ENCODE measurements at regions not wholly inside any gene's neighbourhood (a gene's known extent, or its start where the extent isn't known, plus 50 kb on each side); places are given as distances from the start of the nearest gene placed in this dataset.

DNA sequence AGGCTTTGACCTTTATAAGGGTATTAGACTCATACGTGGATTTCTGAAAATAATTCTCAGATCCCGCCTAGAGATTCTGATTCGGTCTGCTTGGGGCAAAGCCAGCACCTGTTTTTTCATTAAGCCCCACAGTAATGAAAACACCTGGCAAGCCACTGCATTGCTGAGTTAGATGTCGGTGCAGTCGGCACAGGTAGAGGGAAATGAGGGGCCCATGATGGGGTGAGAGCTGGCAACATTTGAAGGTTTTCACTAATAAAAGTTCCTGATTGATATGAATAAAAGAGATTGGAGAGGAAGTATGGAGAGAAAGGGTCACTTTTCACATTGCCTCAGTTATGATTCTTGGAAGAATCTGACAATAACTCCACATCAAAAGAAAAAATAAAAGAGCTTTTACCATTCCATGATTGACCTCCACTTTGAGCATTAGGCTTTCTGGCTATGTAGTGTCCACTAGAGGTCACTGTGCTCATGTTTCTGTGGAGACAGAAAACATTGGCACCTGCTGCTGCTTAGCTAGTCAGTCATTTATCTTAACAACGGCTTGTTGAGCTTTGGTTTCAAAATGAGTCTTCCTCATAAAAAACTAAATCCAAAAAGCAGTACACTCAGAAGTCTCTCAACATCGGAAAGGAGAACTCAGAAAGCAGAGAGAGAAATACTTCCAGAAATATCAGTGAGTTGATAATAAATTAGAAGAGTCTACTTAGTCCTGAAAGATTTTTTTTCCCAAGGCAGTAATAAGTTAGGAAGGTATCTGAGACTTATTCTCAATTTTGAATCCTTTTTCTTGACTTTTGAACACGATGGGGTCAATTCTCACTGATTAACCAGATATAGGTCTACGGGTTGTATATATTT lies 53.3 kb upstream of the KLHL31 start:
- Histone ChIP-seq H3K23me2 (ENCODE audit: low read depth, low read length) (no peaks in the 10 kb centered on the region), H3K18ac (ENCODE audit: extremely low read depth, low read length) (no peak overlapping the region), H3K9me3 (ENCODE audit: insufficient read depth in 2 of 2, low read depth in 1 of 2, low read length in 1 of 2) (no peaks in the 10 kb centered on the region), H2BK12ac (ENCODE audit: low read depth, low read length) (no peak overlapping the region), H3K36me3 (ENCODE audit: control insufficient read depth in 2 of 4, insufficient read depth in 4 of 4, low read length in 3 of 4) (no peaks in the 10 kb centered on the region), H3K27me3 (replicated peaks in 1 of 4; ENCODE audit: control insufficient read depth in 3 of 4, extremely low read depth in 1 of 4, insufficient read depth in 3 of 4, low read length in 3 of 4) (no peaks in the 10 kb centered on the region), H2BK120ac (replicated peaks; ENCODE audit: low read depth, low read length) (no peak overlapping the region), H3K27ac (ENCODE audit: low read depth, low read length) (no peak overlapping the region), H3K9ac (replicated peaks in 1 of 4; ENCODE audit: extremely low read depth in 1 of 4, low read depth in 3 of 4, low read length in 3 of 4) (no peak overlapping the region), H4K5ac (ENCODE audit: insufficient read length, low read depth, low read length) (no peak overlapping the region), H2BK5ac (ENCODE audit: low read depth, low read length) (no peak overlapping the region), H4K8ac (ENCODE audit: extremely low read depth, insufficient read depth, low read length) (no peak overlapping the region), H3K14ac (ENCODE audit: insufficient read length) (no peak overlapping the region), H3K56ac (replicated peaks; ENCODE audit: insufficient read length, low read depth, low read length) (no peak overlapping the region), H3K4me3 (ENCODE audit: extremely low read depth in 1 of 4, insufficient read depth in 2 of 4, low read depth in 3 of 4, low read length in 4 of 4) (no peak overlapping the region), H2AFZ (ENCODE audit: low read length) (no peak overlapping the region), H2BK15ac (ENCODE audit: low read length) (no peak overlapping the region), H3K4ac (replicated peaks; ENCODE audit: insufficient read length, low read depth, low read length) (no peak overlapping the region), H3K4me1 (replicated peaks in 1 of 4; ENCODE audit: control insufficient read depth in 3 of 4, insufficient read depth in 4 of 4, low read length in 3 of 4) (no peaks in the 10 kb centered on the region), H3K79me2 (ENCODE audit: control insufficient read depth in 1 of 2, insufficient read depth in 2 of 2, low read length in 2 of 2) (no peaks in the 10 kb centered on the region), H2AK5ac (ENCODE audit: low read depth, low read length) (no peak overlapping the region), H3K4me2 (ENCODE audit: insufficient read depth in 1 of 2, low read depth in 2 of 2, low read length in 2 of 2) (no peak overlapping the region), H3K23ac (ENCODE audit: insufficient read length) (no peak overlapping the region), H4K20me1 (replicated peaks in 1 of 2; ENCODE audit: control insufficient read depth in 1 of 2, insufficient read depth in 2 of 2, low read length in 2 of 2) (no peaks in the 10 kb centered on the region), H4K91ac (replicated peaks; ENCODE audit: insufficient read length, low read length) (no peak overlapping the region), H2BK20ac (ENCODE audit: low read length) (no peak overlapping the region), H3K79me1 (ENCODE audit: low read depth, low read length) (no peaks in the 10 kb centered on the region)
- ChIA-PET POLR2A (ENCODE audit: partially characterized antibody) (interaction anchor here (1.0 kb wide), 1 partner anchor 174 kb away, joined by 3 read pairs; the partner anchor contains the start of gene GCLC), CTCF (ENCODE audit: partially characterized antibody) (interaction anchor here (0.6 to 14.2 kb wide), 38 partner anchors 10 to 864 kb away, joined by 3 to 197 read pairs (median 4); partner anchors contain the start of gene KLHL31)
- no peak for DNase-seq (ENCODE audit: low read depth in 1 of 2, low spot score in 2 of 2)
- peak; percentile 97 for FAIRE-seq
- WGBS, 2 experiments (ENCODE audit: extremely low coverage in 1 of 2, insufficient coverage in 1 of 2, insufficient read length in 1 of 2, insufficient replicate concordance in 2 of 2, low coverage in 1 of 2, low lambda C conversion rate in 2 of 2, missing lambda C conversion rate in 1 of 2): 63% methylated on average over 9 of the region's 9 CpGs; no CpG with 5 or more reads in 1 of the 2 experiments
- TF ChIP-seq JUN (IDR thresholded peaks at IDR 0.05; ENCODE audit: low read depth, low read length) (no peak), EZH2 (IDR thresholded peaks at IDR 0.05; ENCODE audit: low read depth, low read length, severe bottlenecking) (no peak), BRCA1 (IDR thresholded peaks at IDR 0.05; ENCODE audit: low read depth, low read length) (no peak), POLR2A (IDR thresholded peaks at IDR 0.05; ENCODE audit: control extremely low read depth in 1 of 2, low read depth in 2 of 2, low read length in 2 of 2) (no peak), RXRA (IDR thresholded peaks at IDR 0.05; ENCODE audit: insufficient read depth, low read depth, low read length) (no peak), RAD21 (IDR thresholded peaks at IDR 0.05 in 1 of 2, conservative IDR thresholded peaks at IDR 0.05 in 1 of 2; ENCODE audit: low read depth in 2 of 2, low read length in 2 of 2) (peak; percentile 66 to 69), BACH1 (IDR thresholded peaks at IDR 0.05; ENCODE audit: low read length) (no peak)
- TF ChIP-seq, protein P1, sequence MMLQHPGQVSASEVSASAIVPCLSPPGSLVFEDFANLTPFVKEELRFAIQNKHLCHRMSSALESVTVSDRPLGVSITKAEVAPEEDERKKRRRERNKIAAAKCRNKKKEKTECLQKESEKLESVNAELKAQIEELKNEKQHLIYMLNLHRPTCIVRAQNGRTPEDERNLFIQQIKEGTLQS (IDR thresholded peaks at IDR 0.05; ENCODE audit: insufficient read depth, low read depth, low read length): no peak
- TF ChIP-seq, protein P2, sequence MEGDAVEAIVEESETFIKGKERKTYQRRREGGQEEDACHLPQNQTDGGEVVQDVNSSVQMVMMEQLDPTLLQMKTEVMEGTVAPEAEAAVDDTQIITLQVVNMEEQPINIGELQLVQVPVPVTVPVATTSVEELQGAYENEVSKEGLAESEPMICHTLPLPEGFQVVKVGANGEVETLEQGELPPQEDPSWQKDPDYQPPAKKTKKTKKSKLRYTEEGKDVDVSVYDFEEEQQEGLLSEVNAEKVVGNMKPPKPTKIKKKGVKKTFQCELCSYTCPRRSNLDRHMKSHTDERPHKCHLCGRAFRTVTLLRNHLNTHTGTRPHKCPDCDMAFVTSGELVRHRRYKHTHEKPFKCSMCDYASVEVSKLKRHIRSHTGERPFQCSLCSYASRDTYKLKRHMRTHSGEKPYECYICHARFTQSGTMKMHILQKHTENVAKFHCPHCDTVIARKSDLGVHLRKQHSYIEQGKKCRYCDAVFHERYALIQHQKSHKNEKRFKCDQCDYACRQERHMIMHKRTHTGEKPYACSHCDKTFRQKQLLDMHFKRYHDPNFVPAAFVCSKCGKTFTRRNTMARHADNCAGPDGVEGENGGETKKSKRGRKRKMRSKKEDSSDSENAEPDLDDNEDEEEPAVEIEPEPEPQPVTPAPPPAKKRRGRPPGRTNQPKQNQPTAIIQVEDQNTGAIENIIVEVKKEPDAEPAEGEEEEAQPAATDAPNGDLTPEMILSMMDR (IDR thresholded peaks at IDR 0.05; ENCODE audit: control extremely low read depth in 1 of 3, insufficient read depth in 1 of 3, low read depth in 1 of 3, low read length in 3 of 3): peak in 2 of 3 experiments; percentile 72 to 85; a peak in 3 of 4 replicates
